Neuronal stem cell (in vitro differentiated cells): ENCODE measurements at regions not wholly inside any gene's neighbourhood (a gene's known extent, or its start where the extent isn't known, plus 50 kb on each side); places are given as distances from the start of the nearest gene placed in this dataset.

Source experiments
- DNase-seq: peaks from one replicate; pipeline ENCODE4 v3.0.0-alpha.2; 2013; ENCODE audit warnings: low spot score
- H2AFZ ChIP-seq: one replicate; pipeline ENCODE4 v1.6.1; 2013; ENCODE audit warnings: mild to moderate bottlenecking, low read length, inconsistent platforms
- H2AK5ac ChIP-seq: 2 replicates; pipeline ENCODE4 v1.6.1; 2013; ENCODE audit warnings: low read depth, mild to moderate bottlenecking, inconsistent platforms, low read length, moderate library complexity, mixed read lengths
- H2BK120ac ChIP-seq: 2 replicates; pipeline ENCODE4 v1.6.1; 2013; ENCODE audit warnings: low read depth, mild to moderate bottlenecking, inconsistent platforms, low read length, moderate library complexity, mixed read lengths
- H2BK12ac ChIP-seq: one replicate; pipeline ENCODE4 v1.6.1; 2013; ENCODE audit warnings: low read length, inconsistent platforms
- H2BK15ac ChIP-seq: 2 replicates; pipeline ENCODE4 v1.6.1; 2013; ENCODE audit warnings: mild to moderate bottlenecking, low read length, inconsistent platforms, mixed read lengths
- H2BK5ac ChIP-seq: one replicate; pipeline ENCODE4 v1.6.1; 2013; ENCODE audit warnings: inconsistent platforms, mild to moderate bottlenecking, low read length, moderate library complexity
- H3K14ac ChIP-seq: one replicate; pipeline ENCODE4 v1.6.1; 2013; ENCODE audit warnings: low read length, inconsistent platforms
- H3K18ac ChIP-seq: 2 replicates; pipeline ENCODE4 v1.6.1; 2013; ENCODE audit warnings: low read length, inconsistent platforms
- H3K23ac ChIP-seq: 2 replicates; pipeline ENCODE4 v1.6.1; 2013; ENCODE audit warnings: low read depth, mild to moderate bottlenecking, mixed read lengths, low read length, inconsistent platforms; ENCODE audit not compliant: poor library complexity
- H3K27ac ChIP-seq: replicated peaks from 3 replicates; pipeline ENCODE4 v1.5.1; 2013; ENCODE audit warnings: low read length, inconsistent platforms
- H3K27me3 ChIP-seq, 3 experiments: 2 replicates each; pipeline ENCODE4 v1.6.1; 2013; ENCODE audit warnings: low read length in 3 of 3, mild to moderate bottlenecking in 2 of 3, inconsistent platforms in 1 of 3, low read depth in 1 of 3, mixed read lengths in 1 of 3, moderate library complexity in 1 of 3; ENCODE audit not compliant: control insufficient read depth in 3 of 3, insufficient read depth in 3 of 3
- H3K36me3 ChIP-seq, 2 donors: replicated peaks in 1 of 2; 2 replicates each; pipeline ENCODE4 v1.6.1; 2013; ENCODE audit warnings: low read length in 2 of 2; ENCODE audit not compliant: control insufficient read depth in 2 of 2, insufficient read depth in 2 of 2
- H3K4ac ChIP-seq: 2 replicates; pipeline ENCODE4 v1.6.1; 2013; ENCODE audit warnings: inconsistent platforms, mild to moderate bottlenecking, low read length, moderate library complexity
- H3K4me1 ChIP-seq, 2 donors: 1 replicate in 1 of 2; 2 replicates in 1 of 2; pipeline ENCODE4 v1.6.1; 2013; ENCODE audit warnings: low read length in 2 of 2, low read depth in 1 of 2; ENCODE audit not compliant: control insufficient read depth in 2 of 2, insufficient read depth in 1 of 2
- H3K4me2 ChIP-seq: one replicate; pipeline ENCODE4 v1.6.1; 2013; ENCODE audit warnings: mild to moderate bottlenecking, low read length, inconsistent platforms; ENCODE audit not compliant: insufficient read depth, poor library complexity, severe bottlenecking
- H3K4me3 ChIP-seq, 2 donors: 2 replicates each; pipeline ENCODE4 v1.5.1; 2013; ENCODE audit warnings: low read length in 2 of 2, mild to moderate bottlenecking in 2 of 2, inconsistent platforms in 1 of 2, moderate library complexity in 1 of 2
- H3K79me1 ChIP-seq: one replicate; pipeline ENCODE4 v1.6.1; 2013; ENCODE audit warnings: low read depth, mild to moderate bottlenecking, inconsistent platforms, low read length, moderate library complexity
- H3K9ac ChIP-seq: one replicate; pipeline ENCODE4 v1.6.1; 2013; ENCODE audit warnings: mild to moderate bottlenecking, low read depth, low read length, inconsistent platforms; ENCODE audit not compliant: poor library complexity
- H3K9me3 ChIP-seq, 2 donors: replicated peaks in 1 of 2; 2 replicates each; pipeline versions ENCODE3 to v1.6.1; 2013; ENCODE audit warnings: low read length in 2 of 2, mild to moderate bottlenecking in 2 of 2, inconsistent platforms in 1 of 2, low read depth in 1 of 2, mixed read lengths in 1 of 2, moderate library complexity in 1 of 2; ENCODE audit not compliant: control insufficient read depth in 2 of 2, insufficient read depth in 1 of 2
- H4K8ac ChIP-seq: one replicate; pipeline ENCODE4 v1.6.1; 2013; ENCODE audit warnings: low read depth, mild to moderate bottlenecking, inconsistent platforms, low read length, moderate library complexity
- H4K91ac ChIP-seq: one replicate; pipeline ENCODE4 v1.6.1; 2013; ENCODE audit warnings: low read length, low read depth, mild to moderate bottlenecking, inconsistent platforms; ENCODE audit not compliant: poor library complexity
- WGBS, 2 donors: extraction: QIAGEN DNeasy Blood & Tissue Kit; methylation state at CpG; one replicate each; pipeline ENCODE4 v1.1.7; 2013; ENCODE audit warnings: missing lambda C conversion rate in 2 of 2, mixed read lengths in 1 of 2; ENCODE audit not compliant: insufficient read length in 2 of 2, insufficient replicate concordance in 1 of 2; ENCODE audit errors: extremely low coverage in 2 of 2; 5-methylcytosine and 5-hydroxymethylcytosine counted together

DNA sequence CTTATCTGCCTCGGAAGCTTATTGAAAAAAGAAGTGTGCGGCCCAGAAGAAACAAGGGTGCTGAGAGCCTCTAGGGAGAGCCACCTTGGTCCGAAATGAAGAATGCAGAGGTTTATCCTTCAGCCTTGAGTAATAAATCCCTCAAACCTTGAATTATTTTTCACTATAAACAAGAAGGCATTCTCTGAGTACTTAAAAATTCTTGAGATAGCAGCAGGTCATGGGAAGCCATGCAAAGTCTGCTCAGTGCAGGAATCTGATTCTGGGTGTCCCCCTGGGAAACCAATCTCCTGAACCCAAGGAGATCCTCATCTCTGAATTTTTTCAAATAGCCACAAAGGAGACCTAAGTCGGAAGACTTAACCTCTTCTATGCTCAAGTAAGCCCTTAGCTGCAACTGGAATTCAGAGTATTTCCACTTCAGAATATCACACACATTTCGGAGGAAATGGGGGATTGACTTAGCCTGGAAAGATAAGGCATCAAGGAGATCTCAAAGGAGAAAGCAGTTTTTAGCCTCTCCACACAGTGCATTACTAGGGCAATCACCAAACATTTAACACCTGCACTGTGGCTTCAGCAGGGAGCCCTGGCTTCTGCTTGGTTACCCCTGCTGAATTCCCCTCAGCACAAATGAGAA, 365.0 kb downstream of the ETS1 start:
- Histone ChIP-seq H3K27ac (no peak overlapping the region), H3K23ac (no peak overlapping the region), H3K79me1 (no peaks in the 10 kb centered on the region), H3K9ac (no peak overlapping the region), H3K4me3 (no peak overlapping the region), H4K8ac (no peak overlapping the region), H2AFZ (no peak overlapping the region), H4K91ac (no peak overlapping the region), H3K14ac (no peak overlapping the region), H2BK12ac (no peak overlapping the region), H3K4me2 (no peak overlapping the region), H3K4ac (no peak overlapping the region), H2AK5ac (no peak overlapping the region), H2BK120ac (no peak overlapping the region), H2BK15ac (no peak overlapping the region), H3K9me3 (no peaks in the 10 kb centered on the region), H3K18ac (no peak overlapping the region), H3K36me3 (no peaks in the 10 kb centered on the region), H2BK5ac (no peak overlapping the region), H3K4me1 (no peaks in the 10 kb centered on the region), H3K27me3 (no peaks in the 10 kb centered on the region)
- DNase-seq, result no peak
- no CpG with 5 or more reads among the region's 5 CpGs for WGBS, 2 donors

DNA sequence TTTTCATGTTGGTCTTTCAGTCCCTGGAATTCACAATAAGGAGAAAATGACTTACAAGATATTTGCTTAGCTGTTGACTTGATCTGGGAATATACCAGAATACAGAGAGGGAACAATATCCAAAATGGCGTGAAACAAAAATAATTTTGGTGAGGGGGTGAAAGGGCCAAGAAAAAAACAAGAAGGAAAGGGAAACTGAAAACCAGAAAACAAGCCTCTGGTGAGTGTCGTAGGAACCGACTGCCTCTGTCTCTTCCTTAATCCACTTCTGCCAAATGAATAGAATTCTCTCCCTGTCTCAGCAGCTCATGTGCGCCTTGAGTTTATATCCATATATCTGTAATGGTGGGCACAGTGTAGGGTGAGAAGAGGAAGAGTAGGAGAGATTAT, 367.6 kb downstream of the ETS1 start:
- Histone ChIP-seq H2BK15ac (no peak overlapping the region), H3K4me2 (no peak overlapping the region), H3K14ac (no peak overlapping the region), H3K4ac (no peak overlapping the region), H3K36me3 (no peaks in the 10 kb centered on the region), H2AK5ac (no peak overlapping the region), H2BK5ac (no peak overlapping the region), H3K23ac (no peak overlapping the region), H2BK12ac (no peak overlapping the region), H3K79me1 (no peaks in the 10 kb centered on the region), H2BK120ac (no peak overlapping the region), H3K27me3 (no peaks in the 10 kb centered on the region), H3K9ac (no peak overlapping the region), H3K18ac (no peak overlapping the region), H2AFZ (peak overlapping the region; percentile 6), H4K8ac (no peak overlapping the region), H3K27ac (no peak overlapping the region), H3K4me3 (no peak overlapping the region), H4K91ac (no peak overlapping the region), H3K9me3 (peaks cover 0 to 4% of the 10 kb centered on the region in 2 donors), H3K4me1 (no peaks in the 10 kb centered on the region)
- no CpG with 5 or more reads among the region's 4 CpGs for WGBS, 2 donors
- DNase-seq, result no peak

DNA sequence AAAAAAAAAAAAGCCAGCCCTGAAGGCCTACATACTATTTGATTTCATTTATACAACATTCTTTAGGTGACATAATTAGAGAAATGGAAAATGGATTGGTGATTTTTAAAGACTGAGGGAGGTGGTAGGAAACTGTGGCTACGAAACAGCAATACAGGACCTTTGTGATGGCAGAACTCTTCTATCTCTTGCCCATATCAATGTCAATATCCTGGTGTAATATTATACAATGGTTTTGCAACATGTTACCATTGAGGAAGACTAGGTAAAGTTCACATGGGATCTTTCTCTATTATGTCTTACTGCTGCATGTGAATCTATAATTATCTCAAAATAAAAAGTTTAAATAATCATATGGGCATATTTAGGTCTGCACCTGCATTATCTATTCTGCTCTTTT, 371.2 kb downstream of the ETS1 start:
- Histone ChIP-seq H3K14ac (no peak overlapping the region), H2BK120ac (no peak overlapping the region), H4K8ac (no peak overlapping the region), H2BK5ac (no peak overlapping the region), H2BK15ac (no peak overlapping the region), H3K4me3 (no peak overlapping the region), H3K18ac (no peak overlapping the region), H3K9me3 (peaks cover 0 to 4% of the 10 kb centered on the region in 2 donors), H2AK5ac (no peak overlapping the region), H3K36me3 (no peaks in the 10 kb centered on the region), H3K4ac (no peak overlapping the region), H3K4me1 (no peaks in the 10 kb centered on the region), H3K9ac (no peak overlapping the region), H2AFZ (no peak overlapping the region), H3K4me2 (no peak overlapping the region), H4K91ac (no peak overlapping the region), H3K27ac (no peak overlapping the region), H3K23ac (no peak overlapping the region), H3K27me3 (no peaks in the 10 kb centered on the region), H2BK12ac (no peak overlapping the region), H3K79me1 (no peaks in the 10 kb centered on the region)
- no peak for DNase-seq
- no CpG with 5 or more reads among the region's 1 CpG for WGBS, 2 donors

- Histone ChIP-seq H3K4me2 (no peak overlapping the region), H3K14ac (peak overlapping the region; percentile 5), H2AFZ (no peak overlapping the region), H4K91ac (no peak overlapping the region), H3K23ac (no peak overlapping the region), H2BK12ac (peak overlapping the region; percentile 49), H2BK15ac (no peak overlapping the region), H4K8ac (no peak overlapping the region), H2BK120ac (no peak overlapping the region), H2AK5ac (no peak overlapping the region), H2BK5ac (no peak overlapping the region), H3K4ac (no peak overlapping the region), H3K9me3 (peaks cover 0 to 4% of the 10 kb centered on the region in 2 donors), H3K4me3 (peak overlapping the region in 1 of 2 donors; percentile 49), H3K79me1 (no peaks in the 10 kb centered on the region), H3K9ac (no peak overlapping the region), H3K27me3 (no peaks in the 10 kb centered on the region), H3K36me3 (no peaks in the 10 kb centered on the region), H3K27ac (no peak overlapping the region), H3K18ac (no peak overlapping the region), H3K4me1 (no peaks in the 10 kb centered on the region)
- DNase-seq, result no peak
- no CpG with 5 or more reads among the region's 28 CpGs for WGBS, 2 donors
Observed at GRCh38 chr11:128215238-128215882, 372.0 kb downstream of the ETS1 start.
